Fibroblast of lung (primary cell): ENCODE measurements at regions not wholly inside any gene's neighbourhood (a gene's known extent, or its start where the extent isn't known, plus 50 kb on each side); places are given as distances from the start of the nearest gene placed in this dataset.
A peak's percentile ranks its signal among the peaks of the same experiment; 100 is the strongest.

Source experiments
- DNase-seq, 2 donors: peaks; one replicate each; pipeline versions ENCODE4 v3.0.0 to v3.0.0-alpha.2; 2010; ENCODE audit warnings: low read depth in 2 of 2
- H2AFZ ChIP-seq: 2 replicates; pipeline ENCODE4 v1.5.1; 2012; ENCODE audit warnings: low read length, control low read depth, inconsistent platforms
- H3K27ac ChIP-seq: 2 replicates; pipeline ENCODE4 v1.5.1; 2011; ENCODE audit warnings: low read length, control low read depth; ENCODE audit not compliant: insufficient read depth
- H3K27me3 ChIP-seq: 2 replicates; pipeline ENCODE4 v1.5.1; 2011; ENCODE audit warnings: mild to moderate bottlenecking, low read length; ENCODE audit not compliant: control insufficient read depth, insufficient read depth
- H3K36me3 ChIP-seq: 2 replicates; pipeline ENCODE4 v1.5.1; 2011; ENCODE audit warnings: low read length; ENCODE audit not compliant: control insufficient read depth, insufficient read depth
- H3K4me1 ChIP-seq: 2 replicates; pipeline ENCODE4 v1.5.1; 2011; ENCODE audit warnings: low read length; ENCODE audit not compliant: control insufficient read depth, insufficient read depth; ENCODE audit errors: extremely low read depth
- H3K4me2 ChIP-seq: 2 replicates; pipeline ENCODE4 v1.5.1; 2011; ENCODE audit warnings: low read length, control low read depth; ENCODE audit not compliant: insufficient read depth; ENCODE audit errors: extremely low read depth
- H3K4me3 ChIP-seq, 4 experiments: fragments of 200-600 bp in 1 of 4; sonication (generic) in 1 of 4; replicated peaks in 1 of 4; 2 replicates each; pipeline ENCODE4 v1.5.1; 2011 to 2016; ENCODE audit warnings: low read length in 4 of 4, low read depth in 3 of 4, mild to moderate bottlenecking in 3 of 4, control low read depth in 2 of 4, inconsistent platforms in 1 of 4, mixed read lengths in 1 of 4; ENCODE audit not compliant: insufficient read depth in 1 of 4; ENCODE audit errors: control extremely low read depth in 1 of 4
- H3K79me2 ChIP-seq: 2 replicates; pipeline ENCODE4 v1.5.1; 2012; ENCODE audit warnings: mild to moderate bottlenecking, low read length, inconsistent platforms; ENCODE audit not compliant: control insufficient read depth, insufficient read depth
- H3K9ac ChIP-seq: 2 replicates; pipeline ENCODE4 v1.5.1; 2011; ENCODE audit warnings: mild to moderate bottlenecking, low read length, control low read depth; ENCODE audit not compliant: insufficient read depth
- H3K9me3 ChIP-seq: 2 replicates; pipeline ENCODE4 v1.5.1; 2012; ENCODE audit warnings: low read depth, low read length; ENCODE audit not compliant: control insufficient read depth, insufficient read depth
- H4K20me1 ChIP-seq: 2 replicates; pipeline ENCODE4 v1.5.1; 2011; ENCODE audit warnings: low read length; ENCODE audit not compliant: control insufficient read depth, insufficient read depth; ENCODE audit errors: extremely low read depth
- CTCF ChIP-seq, 2 donors: IDR thresholded peaks in 1 of 2; conservative IDR thresholded peaks in 1 of 2; 1 replicate in 1 of 2; 2 replicates in 1 of 2; pipeline ENCODE4 v1.5.1; 2011 to 2012; ENCODE audit warnings: low read length in 2 of 2, control low read depth in 1 of 2, inconsistent platforms in 1 of 2, low read depth in 1 of 2, mild to moderate bottlenecking in 1 of 2
- EZH2 ChIP-seq: IDR thresholded peaks from 2 replicates; pipeline ENCODE4 v1.5.1; 2012; ENCODE audit warnings: low read length, control low read depth, mild to moderate bottlenecking; ENCODE audit errors: missing control alignments

- H3K4me3 ChIP-seq: no peak overlapping the region
- no peak overlapping the region for H3K4me2 ChIP-seq
- H3K36me3 ChIP-seq: no peaks in the 10 kb centered on the region
- no peaks in the 10 kb centered on the region for H3K9me3 ChIP-seq
- H3K79me2 ChIP-seq: no peaks in the 10 kb centered on the region
- H4K20me1 ChIP-seq: no peaks in the 10 kb centered on the region
- no peak overlapping the region for H3K27ac ChIP-seq
- H3K4me1 ChIP-seq: no peaks in the 10 kb centered on the region
- peaks cover 2% of the 10 kb centered on the region for H3K27me3 ChIP-seq
- H2AFZ ChIP-seq: no peak overlapping the region
- H3K9ac ChIP-seq: no peak overlapping the region
- no peak for DNase-seq
- TF ChIP-seq EZH2 (no peak), CTCF (conservative IDR thresholded peaks at IDR 0.05 in 1 of 2, IDR thresholded peaks at IDR 0.05 in 1 of 2; ENCODE audit: low read depth in 1 of 2, low read length in 2 of 2) (no peak)
Observed at GRCh38 chr5:138665261-138665660, 88.0 kb upstream of the CTNNA1 start.

DNA sequence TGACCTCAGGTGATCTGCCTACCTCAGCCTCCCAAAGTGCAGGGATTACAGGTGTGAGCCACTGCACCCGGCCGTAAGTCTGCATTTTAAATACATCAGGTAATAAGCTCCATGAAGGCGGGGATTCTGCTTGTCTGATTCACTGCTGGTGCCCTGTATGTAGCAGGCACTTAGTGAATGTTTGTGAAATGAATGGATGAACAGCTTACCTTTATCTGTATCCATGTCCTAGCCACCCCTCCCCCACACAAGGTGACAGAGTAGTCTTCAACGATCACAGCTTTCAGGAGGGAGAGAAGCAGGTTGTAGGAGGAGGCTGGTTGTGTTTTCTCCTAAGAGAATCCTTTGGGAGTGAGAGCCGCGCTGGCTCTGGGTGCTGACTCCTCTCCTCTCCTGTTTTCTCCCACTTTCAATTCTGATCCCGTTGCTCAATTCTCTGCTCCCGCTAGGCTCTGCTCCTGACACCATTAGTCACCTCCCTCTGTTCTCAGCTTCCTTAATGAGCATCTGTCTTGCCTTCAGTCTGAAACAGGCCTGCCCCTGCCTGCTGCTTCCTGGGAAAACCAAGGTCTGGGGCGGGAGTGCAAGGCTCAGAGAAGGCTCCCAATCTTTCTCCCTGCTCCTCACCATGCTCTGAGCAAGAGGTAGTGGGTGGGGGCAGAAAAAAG is 88.8 kb upstream of the CTNNA1 start:
- Histone ChIP-seq H3K9ac (no peak overlapping the region), H3K4me1 (no peaks in the 10 kb centered on the region), H3K27ac (no peak overlapping the region), H4K20me1 (no peaks in the 10 kb centered on the region), H3K9me3 (no peaks in the 10 kb centered on the region), H3K27me3 (peaks cover 2% of the 10 kb centered on the region), H3K4me2 (no peak overlapping the region), H3K36me3 (no peaks in the 10 kb centered on the region), H2AFZ (no peak overlapping the region), H3K79me2 (no peaks in the 10 kb centered on the region), H3K4me3 (no peak overlapping the region)
- no peak for TF ChIP-seq EZH2
- no peak for TF ChIP-seq CTCF (conservative IDR thresholded peaks at IDR 0.05 in 1 of 2, IDR thresholded peaks at IDR 0.05 in 1 of 2; ENCODE audit: low read depth in 1 of 2, low read length in 2 of 2)
- DNase-seq: peak; percentile 28 to 55

DNA sequence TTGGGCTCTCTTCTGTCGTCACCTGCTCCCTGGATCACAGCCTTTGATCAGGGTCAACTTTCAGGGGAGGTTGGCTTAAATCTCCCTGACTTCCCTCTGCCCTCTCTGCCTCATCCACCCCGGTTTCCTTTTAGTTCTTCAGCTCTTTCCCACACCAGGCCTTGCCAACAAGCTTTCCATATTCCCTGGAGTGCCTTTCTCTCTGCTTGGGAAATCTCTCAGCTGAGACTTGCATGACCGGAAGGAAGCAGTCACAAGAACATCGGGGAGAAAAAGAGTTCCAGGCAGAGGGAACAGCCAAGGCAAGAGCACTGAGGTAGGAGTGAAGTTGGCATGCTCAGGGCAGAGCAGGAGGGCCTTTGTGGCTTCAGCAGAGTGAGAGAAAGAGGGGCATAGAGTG is 88.4 kb upstream of the HSPA9 start:
- Histone ChIP-seq H3K36me3 (no peaks in the 10 kb centered on the region), H3K27ac (no peak overlapping the region), H3K4me3 (no peak overlapping the region), H3K9ac (no peak overlapping the region), H3K4me1 (no peaks in the 10 kb centered on the region), H3K4me2 (no peak overlapping the region), H3K79me2 (no peaks in the 10 kb centered on the region), H4K20me1 (no peaks in the 10 kb centered on the region), H2AFZ (no peak overlapping the region), H3K27me3 (peaks cover 2% of the 10 kb centered on the region), H3K9me3 (no peaks in the 10 kb centered on the region)
- TF ChIP-seq EZH2: no peak
- TF ChIP-seq CTCF (conservative IDR thresholded peaks at IDR 0.05 in 1 of 2, IDR thresholded peaks at IDR 0.05 in 1 of 2; ENCODE audit: low read depth in 1 of 2, low read length in 2 of 2): no peak
- no peak for DNase-seq
